Endothelial cell of umbilical vein (primary cell): ENCODE measurements at regions not wholly inside any gene's neighbourhood (a gene's known extent, or its start where the extent isn't known, plus 50 kb on each side); places are given as distances from the start of the nearest gene placed in this dataset.

ENCODE experiments used
- BruUV-seq: library from RNA; stranded (reverse); fragments of 400-500 nt; replicated peaks from 2 replicates; lab custom pipeline; 2021; lab: Mats Ljungman, UMichigan
- CTCF ChIA-PET: fragments of 300-600, 350-600 bp; sonication (Branson Sonifier 250); formaldehyde crosslinking; loops from one replicate; lab custom pipeline; 2021; ENCODE audit warnings: antibody characterized with exemption, inconsistent platforms; lab: Charles Lee
- POLR2A ChIA-PET: fragments of 300-600, 350-600 bp; sonication (Branson Sonifier 250); formaldehyde crosslinking; loops from one replicate; lab custom pipeline; 2021; ENCODE audit warnings: antibody characterized with exemption, inconsistent platforms; lab: Charles Lee
- DNase-seq: peaks from one replicate; pipeline ENCODE4 v3.0.0-alpha.2; 2011; ENCODE audit warnings: low read depth, low spot score
- FAIRE-seq: peaks from 2 replicates; lab custom pipeline; 2011; peaks lifted over from hg19 to GRCh38; lab: Jason Lieb, UNC
- H2AFZ ChIP-seq: 2 replicates; pipeline ENCODE4 v1.6.0; 2012; ENCODE audit warnings: low read depth, low read length, control low read depth, inconsistent platforms
- H3K27ac ChIP-seq: 2 replicates; pipeline ENCODE4 v1.5.1; 2011; ENCODE audit warnings: low read depth, mild to moderate bottlenecking, control low read depth, low read length, moderate library complexity; ENCODE audit not compliant: insufficient read depth
- H3K27me3 ChIP-seq, 2 experiments: 2 replicates each; pipeline versions ENCODE4 v1.6.0 to v1.6.1; 2011; ENCODE audit warnings: low read length in 2 of 2, mixed read lengths in 1 of 2; ENCODE audit not compliant: control insufficient read depth in 2 of 2, insufficient read depth in 2 of 2
- H3K36me3 ChIP-seq, 2 experiments: 2 replicates in 1 of 2; 3 replicates in 1 of 2; pipeline ENCODE4 v1.5.1; 2011; ENCODE audit warnings: low read length in 2 of 2, mild to moderate bottlenecking in 1 of 2, moderate library complexity in 1 of 2; ENCODE audit not compliant: control insufficient read depth in 2 of 2, insufficient read depth in 2 of 2; ENCODE audit errors: extremely low read depth in 1 of 2
- H3K4me1 ChIP-seq: 3 replicates; pipeline ENCODE4 v1.5.1; 2011; ENCODE audit warnings: mild to moderate bottlenecking, low read length; ENCODE audit not compliant: control insufficient read depth, insufficient read depth; ENCODE audit errors: extremely low read depth
- H3K4me2 ChIP-seq: 2 replicates; pipeline ENCODE4 v1.6.1; 2011; ENCODE audit warnings: low read length, control low read depth, mixed read lengths; ENCODE audit not compliant: insufficient read depth
- H3K4me3 ChIP-seq, 3 experiments: fragments of 200-600 bp in 1 of 3; sonication (generic), shearing (Covaris generic) in 1 of 3; replicated peaks in 1 of 3; 2 replicates each; pipeline ENCODE4 v1.5.1; 2011 to 2016; ENCODE audit warnings: control low read depth in 3 of 3, low read length in 3 of 3, mild to moderate bottlenecking in 2 of 3, inconsistent platforms in 1 of 3, low read depth in 1 of 3, moderate library complexity in 1 of 3; ENCODE audit not compliant: insufficient read depth in 1 of 3
- H3K79me2 ChIP-seq: 2 replicates; pipeline ENCODE4 v1.6.0; 2012; ENCODE audit warnings: low read length, inconsistent platforms; ENCODE audit not compliant: control insufficient read depth, insufficient read depth
- H3K9ac ChIP-seq: replicated peaks from 2 replicates; pipeline ENCODE3; 2011; ENCODE audit warnings: low read length, control low read depth; ENCODE audit not compliant: insufficient read depth; ENCODE audit errors: extremely low read depth
- H3K9me1 ChIP-seq: replicated peaks from 3 replicates; pipeline ENCODE4 v1.6.0; 2011; ENCODE audit warnings: mild to moderate bottlenecking, low read length; ENCODE audit not compliant: control insufficient read depth, insufficient read depth; ENCODE audit errors: extremely low read depth
- H3K9me3 ChIP-seq: replicated peaks from 2 replicates; pipeline ENCODE4 v1.5.1; 2012; ENCODE audit warnings: low read length, inconsistent platforms; ENCODE audit not compliant: control insufficient read depth, insufficient read depth
- H4K20me1 ChIP-seq: replicated peaks from 2 replicates; pipeline ENCODE3; 2011; ENCODE audit warnings: mild to moderate bottlenecking, low read length; ENCODE audit not compliant: control insufficient read depth, insufficient read depth; ENCODE audit errors: extremely low read depth
- CTCF ChIP-seq, 2 donors: IDR thresholded peaks; 1 replicate in 1 of 2; 2 replicates in 1 of 2; pipeline ENCODE4 v1.5.1; 2011; ENCODE audit warnings: low read length in 2 of 2, mild to moderate bottlenecking in 2 of 2, moderate library complexity in 2 of 2, control low read depth in 1 of 2, inconsistent platforms in 1 of 2, low read depth in 1 of 2; ENCODE audit not compliant: insufficient read depth in 1 of 2; ENCODE audit errors: extremely low read depth in 1 of 2
- EZH2 ChIP-seq: IDR thresholded peaks from 2 replicates; pipeline ENCODE4 v1.6.1; 2012; ENCODE audit warnings: borderline replicate concordance, low read depth, mild to moderate bottlenecking, moderate library complexity, low read length, inconsistent platforms; ENCODE audit not compliant: severe bottlenecking
- FOS ChIP-seq: IDR thresholded peaks from 2 replicates; pipeline ENCODE4 v1.6.1; 2011; ENCODE audit warnings: mild to moderate bottlenecking, low read length, moderate library complexity, borderline replicate concordance; ENCODE audit not compliant: insufficient read depth
- GATA2 ChIP-seq: IDR thresholded peaks from 2 replicates; pipeline ENCODE4 v1.7.0; 2011; ENCODE audit warnings: low read depth, mild to moderate bottlenecking, moderate library complexity, mixed read lengths, low read length; ENCODE audit not compliant: insufficient read length, insufficient read depth
- JUN ChIP-seq: IDR thresholded peaks from 2 replicates; pipeline ENCODE4 v1.6.1; 2011; ENCODE audit warnings: borderline replicate concordance, low read depth; ENCODE audit not compliant: insufficient read length, insufficient read depth
- MAX ChIP-seq: IDR thresholded peaks from 2 replicates; pipeline ENCODE4 v1.6.1; 2011; ENCODE audit not compliant: insufficient read depth, insufficient read length
- MYC ChIP-seq: IDR thresholded peaks from one replicate; pipeline ENCODE4 v1.6.1; 2011; ENCODE audit warnings: mild to moderate bottlenecking, low read depth, low read length
- POLR2A ChIP-seq: IDR thresholded peaks from 2 replicates; pipeline ENCODE4 v1.6.1; 2012; ENCODE audit warnings: low read depth, mild to moderate bottlenecking, control low read depth, low read length
- POLR2AphosphoS5 ChIP-seq: IDR thresholded peaks from 2 replicates; pipeline ENCODE4 v1.6.1; 2012; ENCODE audit warnings: low read depth, mild to moderate bottlenecking, control low read depth, low read length, moderate library complexity; ENCODE audit not compliant: insufficient read depth
- dilution Hi-C: fragments of 300-500 bp; cut with MboI; formaldehyde crosslinking; loops from one replicate; pipeline ENCODE4 v1.15.0; 2019; ENCODE audit warnings: low sequenced_read_pairs; ENCODE audit not compliant: extremely low pct_ligation_motif_present
- intact Hi-C: fragments of 100-400 bp; cut with micrococcal nuclease; formaldehyde crosslinking; loops from one replicate; pipeline ENCODE4 v1.10.0; 2022

- BruUV-seq, result no TSS peak
- no peaks in the 10 kb centered on the region for H3K4me1 ChIP-seq
- H3K9ac ChIP-seq, result no peak overlapping the region
- no peak overlapping the region for H3K4me2 ChIP-seq
- no peak overlapping the region for H2AFZ ChIP-seq
- no peak for FAIRE-seq
- H3K27me3 ChIP-seq, result no peaks in the 10 kb centered on the region
- dilution Hi-C loops (no loop called here), intact Hi-C loops (no loop called here)
- no peaks in the 10 kb centered on the region for H3K79me2 ChIP-seq
- H3K9me1 ChIP-seq, result no peaks in the 10 kb centered on the region
- no peak for DNase-seq
- no peaks in the 10 kb centered on the region for H3K9me3 ChIP-seq
- ChIA-PET POLR2A (no interaction called here), CTCF (no interaction called here)
- no peak overlapping the region for H3K4me3 ChIP-seq
- H3K27ac ChIP-seq, result no peak overlapping the region
- no peaks in the 10 kb centered on the region for H3K36me3 ChIP-seq
- TF ChIP-seq POLR2A, result no peak
- TF ChIP-seq JUN, result no peak
- TF ChIP-seq FOS, result no peak
- TF ChIP-seq GATA2, result no peak
- no peak for TF ChIP-seq CTCF (IDR thresholded peaks at IDR 0.05; ENCODE audit: extremely low read depth in 1 of 2, insufficient read depth in 1 of 2, low read depth in 1 of 2, low read length in 2 of 2)
- TF ChIP-seq EZH2, result no peak
- TF ChIP-seq POLR2AphosphoS5, result no peak
- TF ChIP-seq MYC, result no peak
- no peak for TF ChIP-seq MAX
- H4K20me1 ChIP-seq, result no peaks in the 10 kb centered on the region
Measured at GRCh38 chr19:30256496-30256850, 115.7 kb upstream of the ZNF536 start.
